Ishikawa (cell line): ENCODE measurements at regions not wholly inside any gene's neighbourhood (a gene's known extent, or its start where the extent isn't known, plus 50 kb on each side); places are given as distances from the start of the nearest gene placed in this dataset.

Experiments used
- CEBPB ChIP-seq: IDR thresholded peaks from 2 replicates; pipeline ENCODE4 v1.6.1; 2012
- CREB1 ChIP-seq: IDR thresholded peaks from 2 replicates; pipeline ENCODE4 v1.6.1; 2012; ENCODE audit warnings: low read depth
- EGR1 ChIP-seq: IDR thresholded peaks from 2 replicates; pipeline ENCODE4 v1.6.1; 2012
- EP300 ChIP-seq: IDR thresholded peaks from 2 replicates; pipeline ENCODE4 v1.6.1; 2012; ENCODE audit warnings: borderline replicate concordance
- FOXM1 ChIP-seq: IDR thresholded peaks from 2 replicates; pipeline ENCODE4 v1.6.1; 2012; ENCODE audit warnings: low read depth, borderline replicate concordance
- NFIC ChIP-seq: IDR thresholded peaks from 2 replicates; pipeline ENCODE4 v1.6.1; 2012
- RAD21 ChIP-seq: IDR thresholded peaks from 2 replicates; pipeline ENCODE4 v1.6.1; 2012; ENCODE audit warnings: low read depth
- TAF1 ChIP-seq: IDR thresholded peaks from 2 replicates; pipeline ENCODE4 v1.6.1; 2012; ENCODE audit warnings: low read depth, mild to moderate bottlenecking
- TCF12 ChIP-seq: IDR thresholded peaks from 2 replicates; pipeline ENCODE4 v1.6.1; 2012; ENCODE audit warnings: low read depth
- TEAD4 ChIP-seq: IDR thresholded peaks from 2 replicates; pipeline ENCODE4 v1.6.1; 2012
- USF1 ChIP-seq: IDR thresholded peaks from 2 replicates; pipeline ENCODE4 v1.6.1; 2012
- YY1 ChIP-seq: IDR thresholded peaks from 2 replicates; pipeline ENCODE4 v1.6.1; 2012; ENCODE audit warnings: low read depth
- ZBTB7A ChIP-seq: IDR thresholded peaks from 2 replicates; pipeline ENCODE4 v1.6.1; 2012; ENCODE audit warnings: low read depth
- TF ChIP-seq, protein P1 (sequence below): IDR thresholded peaks from 2 replicates; pipeline ENCODE4 v1.6.1; 2012; ENCODE audit warnings: low read depth, mild to moderate bottlenecking
- TF ChIP-seq, protein P2 (sequence below): IDR thresholded peaks from 2 replicates; pipeline ENCODE4 v1.6.1; 2012

DNA sequence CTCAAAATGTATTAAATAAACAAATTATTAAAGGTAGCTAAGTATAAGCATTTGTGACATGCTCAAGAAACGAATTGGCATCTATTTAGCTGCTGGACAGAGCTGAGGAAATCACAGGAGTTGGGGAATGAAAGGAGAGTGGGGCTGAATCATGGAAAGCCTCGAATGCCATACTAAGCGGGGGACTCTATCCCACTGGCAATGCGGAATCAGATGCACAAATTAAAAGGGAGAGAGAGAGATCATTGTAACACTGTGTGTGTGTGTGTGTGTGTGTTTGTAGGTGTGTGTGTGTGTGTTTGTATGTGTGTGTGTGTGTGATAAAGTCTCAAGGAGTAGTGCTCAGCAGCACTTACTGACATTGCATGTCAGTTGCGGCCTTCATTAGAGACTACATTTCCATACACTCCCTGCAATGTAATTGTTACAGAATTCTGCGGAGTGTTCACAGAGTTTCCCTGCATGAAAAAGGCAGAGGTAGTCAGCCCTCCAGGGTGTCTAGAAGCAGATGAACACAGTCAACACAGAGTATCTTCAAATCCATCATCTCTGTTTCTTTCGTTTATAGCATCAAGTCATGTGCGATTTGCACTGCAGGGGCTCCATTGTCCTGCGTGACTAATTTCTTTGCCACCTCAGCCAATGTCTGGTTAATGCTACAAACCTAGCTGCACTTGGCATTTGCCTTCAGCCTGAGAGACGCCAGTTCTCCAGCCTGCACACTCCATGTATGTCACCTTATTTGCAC, 111.7 kb upstream of the CYRIA start:
- no peak for TF ChIP-seq CREB1
- no peak for TF ChIP-seq TCF12

- TF ChIP-seq CEBPB (no peak), FOXM1 (no peak), NFIC (no peak), YY1 (no peak), CREB1 (no peak), TEAD4 (no peak), USF1 (no peak), TCF12 (no peak), EGR1 (no peak), TAF1 (no peak), RAD21 (no peak), ZBTB7A (no peak)
- TF ChIP-seq, protein P1, sequence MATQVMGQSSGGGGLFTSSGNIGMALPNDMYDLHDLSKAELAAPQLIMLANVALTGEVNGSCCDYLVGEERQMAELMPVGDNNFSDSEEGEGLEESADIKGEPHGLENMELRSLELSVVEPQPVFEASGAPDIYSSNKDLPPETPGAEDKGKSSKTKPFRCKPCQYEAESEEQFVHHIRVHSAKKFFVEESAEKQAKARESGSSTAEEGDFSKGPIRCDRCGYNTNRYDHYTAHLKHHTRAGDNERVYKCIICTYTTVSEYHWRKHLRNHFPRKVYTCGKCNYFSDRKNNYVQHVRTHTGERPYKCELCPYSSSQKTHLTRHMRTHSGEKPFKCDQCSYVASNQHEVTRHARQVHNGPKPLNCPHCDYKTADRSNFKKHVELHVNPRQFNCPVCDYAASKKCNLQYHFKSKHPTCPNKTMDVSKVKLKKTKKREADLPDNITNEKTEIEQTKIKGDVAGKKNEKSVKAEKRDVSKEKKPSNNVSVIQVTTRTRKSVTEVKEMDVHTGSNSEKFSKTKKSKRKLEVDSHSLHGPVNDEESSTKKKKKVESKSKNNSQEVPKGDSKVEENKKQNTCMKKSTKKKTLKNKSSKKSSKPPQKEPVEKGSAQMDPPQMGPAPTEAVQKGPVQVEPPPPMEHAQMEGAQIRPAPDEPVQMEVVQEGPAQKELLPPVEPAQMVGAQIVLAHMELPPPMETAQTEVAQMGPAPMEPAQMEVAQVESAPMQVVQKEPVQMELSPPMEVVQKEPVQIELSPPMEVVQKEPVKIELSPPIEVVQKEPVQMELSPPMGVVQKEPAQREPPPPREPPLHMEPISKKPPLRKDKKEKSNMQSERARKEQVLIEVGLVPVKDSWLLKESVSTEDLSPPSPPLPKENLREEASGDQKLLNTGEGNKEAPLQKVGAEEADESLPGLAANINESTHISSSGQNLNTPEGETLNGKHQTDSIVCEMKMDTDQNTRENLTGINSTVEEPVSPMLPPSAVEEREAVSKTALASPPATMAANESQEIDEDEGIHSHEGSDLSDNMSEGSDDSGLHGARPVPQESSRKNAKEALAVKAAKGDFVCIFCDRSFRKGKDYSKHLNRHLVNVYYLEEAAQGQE, result no peak
- TF ChIP-seq, protein P2, sequence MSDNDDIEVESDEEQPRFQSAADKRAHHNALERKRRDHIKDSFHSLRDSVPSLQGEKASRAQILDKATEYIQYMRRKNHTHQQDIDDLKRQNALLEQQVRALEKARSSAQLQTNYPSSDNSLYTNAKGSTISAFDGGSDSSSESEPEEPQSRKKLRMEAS, result no peak
Observed at GRCh38 chr2:16775899-16776231, 110.2 kb upstream of the CYRIA start.

GRCh38 chr2:16774980-16775898, 109.6 kb upstream of the CYRIA start:
- no peak for TF ChIP-seq EGR1
- TF ChIP-seq RAD21, result no peak
- no peak for TF ChIP-seq TEAD4
- no peak for TF ChIP-seq USF1
- no peak for TF ChIP-seq TAF1
- no peak for TF ChIP-seq FOXM1
- TF ChIP-seq, protein P2, result no peak
- TF ChIP-seq, protein P1, result no peak
- TF ChIP-seq ZBTB7A, result no peak
- no peak for TF ChIP-seq CEBPB
- TF ChIP-seq TCF12, result no peak
- no peak for TF ChIP-seq YY1

DNA sequence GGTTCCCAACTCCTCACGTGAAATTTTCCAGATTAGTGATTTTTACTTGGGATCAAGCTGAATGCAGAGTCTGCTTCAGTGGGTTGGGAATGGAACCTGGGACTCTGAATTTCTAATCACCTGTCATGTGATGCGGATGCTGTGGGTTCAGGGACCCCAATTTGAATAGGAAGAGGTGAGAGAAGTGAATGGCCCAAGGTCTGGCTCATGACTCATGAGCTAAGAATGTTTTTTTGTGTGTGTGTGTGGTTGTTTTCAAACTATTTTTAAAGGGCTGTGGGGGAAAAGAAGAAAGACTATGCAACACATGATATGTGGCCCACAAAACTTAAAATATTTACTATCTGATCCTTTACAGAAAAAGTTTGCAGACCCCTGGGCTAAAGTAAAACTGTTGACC, 108.5 kb upstream of the CYRIA start:
- TF ChIP-seq FOXM1 (no peak), CREB1 (no peak), EP300 (no peak), USF1 (no peak), TEAD4 (no peak), ZBTB7A (no peak), YY1 (no peak), RAD21 (no peak), TAF1 (no peak), TCF12 (no peak), NFIC (no peak), EGR1 (no peak), CEBPB (no peak)
- TF ChIP-seq, protein P2, result no peak
- TF ChIP-seq, protein P1, result no peak
